HFF-Myc (cell line): ENCODE measurements at regions not wholly inside any gene's neighbourhood (a gene's known extent, or its start where the extent isn't known, plus 50 kb on each side); places are given as distances from the start of the nearest gene placed in this dataset.

Source experiments
- DNase-seq: peaks from one replicate; pipeline ENCODE4 v3.0.0-alpha.2; 2011; ENCODE audit warnings: low read depth; ENCODE audit errors: extremely low read depth
- H3K4me3 ChIP-seq: replicated peaks from 2 replicates; pipeline ENCODE4 v1.5.1; 2011; ENCODE audit warnings: low read depth, mild to moderate bottlenecking, control low read depth, low read length
- CTCF ChIP-seq: IDR thresholded peaks from 2 replicates; pipeline ENCODE4 v1.5.1; 2012; ENCODE audit warnings: mild to moderate bottlenecking, low read depth, low read length, control low read depth; ENCODE audit errors: missing control alignments

GRCh38 chr5:84863020-84863419 is 478.3 kb upstream of the EDIL3 start:
- TF ChIP-seq CTCF: no peak
- DNase-seq: no peak
- H3K4me3 ChIP-seq: no peak overlapping the region

GRCh38 chr5:84862132-84862531 is 477.5 kb upstream of the EDIL3 start:
- no peak for TF ChIP-seq CTCF
- no peak overlapping the region for H3K4me3 ChIP-seq
- no peak for DNase-seq

- TF ChIP-seq CTCF: no peak
- DNase-seq: no peak
These were observed 476.6 kb upstream of the EDIL3 start for GRCh38 chr5:84861306-84861705.

GRCh38 chr5:84859056-84859455 is 474.4 kb upstream of the EDIL3 start:
- H3K4me3 ChIP-seq: no peak overlapping the region
- TF ChIP-seq CTCF: no peak
- DNase-seq: no peak

More at GRCh38 chr5:84861306-84861705, 476.6 kb upstream of the EDIL3 start:
- H3K4me3 ChIP-seq: no peak overlapping the region

GRCh38 chr5:84831701-84832100 is 447.0 kb upstream of the EDIL3 start:
- TF ChIP-seq CTCF: no peak
- H3K4me3 ChIP-seq: no peak overlapping the region
- DNase-seq: no peak

GRCh38 chr5:84830265-84830664 is 445.6 kb upstream of the EDIL3 start:
- no peak for DNase-seq
- H3K4me3 ChIP-seq: no peak overlapping the region
- TF ChIP-seq CTCF: no peak

- no peak overlapping the region for H3K4me3 ChIP-seq
- no peak for TF ChIP-seq CTCF
- DNase-seq: no peak
These were observed 440.9 kb upstream of the EDIL3 start for GRCh38 chr5:84825606-84826005.
